IMR-90 (cell line): ENCODE measurements at regions not wholly inside any gene's neighbourhood (a gene's known extent, or its start where the extent isn't known, plus 50 kb on each side); places are given as distances from the start of the nearest gene placed in this dataset.

Experiments
- CHD1 ChIP-seq: IDR thresholded peaks from 2 replicates; pipeline ENCODE4 v1.6.1; 2012; ENCODE audit warnings: low read depth, low read length, improper control_type of control experiment
- CTCF ChIP-seq: conservative IDR thresholded peaks from 2 replicates; pipeline ENCODE4 v1.5.1; 2012; ENCODE audit warnings: mild to moderate bottlenecking, low read depth, low read length, improper control_type of control experiment
- ELK1 ChIP-seq: fragments of 150-350 bp; IDR thresholded peaks from 2 replicates; pipeline ENCODE4 v1.6.1; 2016; ENCODE audit warnings: low read depth, mild to moderate bottlenecking, low read length, moderate library complexity, borderline replicate concordance
- FOS ChIP-seq: fragments of 150-350 bp; IDR thresholded peaks from 2 replicates; pipeline ENCODE4 v1.6.1; 2016; ENCODE audit warnings: low read depth, low read length
- MAZ ChIP-seq: IDR thresholded peaks from 2 replicates; pipeline ENCODE4 v1.6.1; 2012; ENCODE audit warnings: low read depth, mild to moderate bottlenecking, low read length, improper control_type of control experiment, moderate library complexity, borderline replicate concordance
- MXI1 ChIP-seq: IDR thresholded peaks from 2 replicates; pipeline ENCODE4 v1.6.1; 2012; ENCODE audit warnings: low read depth, mild to moderate bottlenecking, low read length, moderate library complexity, borderline replicate concordance
- POLR2A ChIP-seq: IDR thresholded peaks from 2 replicates; pipeline ENCODE4 v1.6.1; 2012; ENCODE audit warnings: mild to moderate bottlenecking, low read depth, low read length
- RAD21 ChIP-seq: IDR thresholded peaks from 2 replicates; pipeline ENCODE4 v1.6.1; 2012; ENCODE audit warnings: low read length, improper control_type of control experiment
- RFX5 ChIP-seq: IDR thresholded peaks from 2 replicates; pipeline ENCODE4 v1.8.0; 2012; ENCODE audit warnings: low read depth, mild to moderate bottlenecking, low read length, moderate library complexity
- SMC3 ChIP-seq: fragments of 150-350 bp; IDR thresholded peaks from 2 replicates; pipeline ENCODE4 v1.6.1; 2016; ENCODE audit warnings: low read depth, mild to moderate bottlenecking, antibody characterized with exemption, low read length, moderate library complexity
- USF2 ChIP-seq: fragments of 150-350 bp; IDR thresholded peaks from 2 replicates; pipeline ENCODE4 v1.6.1; 2017; ENCODE audit warnings: mild to moderate bottlenecking, antibody characterized with exemption, low read length, low read depth

GRCh38 chr18:38237796-38238195, 672.2 kb upstream of the CELF4 start:
- TF ChIP-seq CTCF (no peak), MXI1 (no peak), ELK1 (no peak), RAD21 (no peak), RFX5 (no peak), SMC3 (no peak), POLR2A (no peak), USF2 (no peak), MAZ (no peak), CHD1 (no peak), FOS (no peak)
